Retinal pigment epithelial cell (primary cell): ENCODE measurements at regions not wholly inside any gene's neighbourhood (a gene's known extent, or its start where the extent isn't known, plus 50 kb on each side); places are given as distances from the start of the nearest gene placed in this dataset.

Experiments
- DNase-seq: peaks from one replicate; pipeline ENCODE4 v3.0.0-alpha.2; 2010; ENCODE audit warnings: low read depth
- H3K4me3 ChIP-seq: 2 replicates; pipeline ENCODE4 v1.5.1; 2011; ENCODE audit warnings: mild to moderate bottlenecking, low read length, control low read depth, moderate library complexity
- CTCF ChIP-seq: conservative IDR thresholded peaks from 2 replicates; pipeline ENCODE4 v1.5.1; 2011; ENCODE audit warnings: low read depth, low read length, control low read depth, inconsistent platforms

- DNase-seq: no peak
- no peak overlapping the region for H3K4me3 ChIP-seq
- TF ChIP-seq CTCF: no peak
Observed at GRCh38 chr13:90205081-90205480, 1142.4 kb upstream of the MIR17HG start.

- no peak for DNase-seq
- TF ChIP-seq CTCF: no peak
- H3K4me3 ChIP-seq: no peak overlapping the region
Observed at GRCh38 chr13:90205911-90206310, 1141.6 kb upstream of the MIR17HG start.

- TF ChIP-seq CTCF: no peak
- no peak for DNase-seq
- no peak overlapping the region for H3K4me3 ChIP-seq
Observed at GRCh38 chr13:90217275-90217674, 1130.2 kb upstream of the MIR17HG start.

GRCh38 chr13:90222758-90223157, 1124.7 kb upstream of the MIR17HG start:
- no peak for TF ChIP-seq CTCF
- no peak overlapping the region for H3K4me3 ChIP-seq
- DNase-seq: no peak

GRCh38 chr13:90230311-90230710, 1117.2 kb upstream of the MIR17HG start:
- TF ChIP-seq CTCF: no peak
- DNase-seq: no peak
- H3K4me3 ChIP-seq: no peak overlapping the region

- no peak for TF ChIP-seq CTCF
- DNase-seq: no peak
- H3K4me3 ChIP-seq: no peak overlapping the region
Observed at GRCh38 chr13:90232291-90232690, 1115.2 kb upstream of the MIR17HG start.

- no peak for DNase-seq
- no peak overlapping the region for H3K4me3 ChIP-seq
- TF ChIP-seq CTCF: no peak
Observed at GRCh38 chr13:90233933-90234672, 1113.4 kb upstream of the MIR17HG start.
